ENCODE measurements at regions not wholly inside any gene's neighbourhood (a gene's known extent, or its start where the extent isn't known, plus 50 kb on each side); places are given as distances from the start of the nearest gene placed in this dataset.
"Not testable (repeated sequence)": the region's sequence is repeated elsewhere in the genome, so short reads cannot be mapped to it uniquely, and the experiment has no call there.

DNA sequence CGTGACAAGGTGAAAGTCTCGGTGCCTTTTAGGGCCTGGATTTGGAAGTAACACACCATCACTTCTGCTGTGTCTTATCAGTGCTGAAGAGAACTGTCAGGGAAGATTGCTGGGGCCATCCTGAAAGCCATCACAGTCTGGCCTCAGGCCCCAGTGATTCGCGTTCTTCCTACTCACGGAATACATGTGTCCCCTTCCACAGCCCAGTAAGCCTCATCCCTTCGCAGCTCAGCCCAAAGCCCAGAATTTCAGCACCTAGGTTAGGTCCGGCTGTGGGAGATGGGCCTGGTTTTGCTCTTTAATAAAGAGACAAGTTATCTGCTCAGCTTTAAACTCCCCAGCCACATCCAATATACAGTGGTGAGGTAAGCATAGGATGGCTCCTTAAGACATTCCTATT lies 113.0 kb upstream of the SPACA7 start:
- Histone ChIP-seq H3K36me3 (ENCODE audit: low read depth) (no peaks in the 10 kb centered on the region), H3K4me3 (no peak overlapping the region), H3K9me3 (no peaks in the 10 kb centered on the region), H3K4me1 (ENCODE audit: low read depth) (no peaks in the 10 kb centered on the region)
- DNase-seq = no peak
- TF ChIP-seq, protein P1, sequence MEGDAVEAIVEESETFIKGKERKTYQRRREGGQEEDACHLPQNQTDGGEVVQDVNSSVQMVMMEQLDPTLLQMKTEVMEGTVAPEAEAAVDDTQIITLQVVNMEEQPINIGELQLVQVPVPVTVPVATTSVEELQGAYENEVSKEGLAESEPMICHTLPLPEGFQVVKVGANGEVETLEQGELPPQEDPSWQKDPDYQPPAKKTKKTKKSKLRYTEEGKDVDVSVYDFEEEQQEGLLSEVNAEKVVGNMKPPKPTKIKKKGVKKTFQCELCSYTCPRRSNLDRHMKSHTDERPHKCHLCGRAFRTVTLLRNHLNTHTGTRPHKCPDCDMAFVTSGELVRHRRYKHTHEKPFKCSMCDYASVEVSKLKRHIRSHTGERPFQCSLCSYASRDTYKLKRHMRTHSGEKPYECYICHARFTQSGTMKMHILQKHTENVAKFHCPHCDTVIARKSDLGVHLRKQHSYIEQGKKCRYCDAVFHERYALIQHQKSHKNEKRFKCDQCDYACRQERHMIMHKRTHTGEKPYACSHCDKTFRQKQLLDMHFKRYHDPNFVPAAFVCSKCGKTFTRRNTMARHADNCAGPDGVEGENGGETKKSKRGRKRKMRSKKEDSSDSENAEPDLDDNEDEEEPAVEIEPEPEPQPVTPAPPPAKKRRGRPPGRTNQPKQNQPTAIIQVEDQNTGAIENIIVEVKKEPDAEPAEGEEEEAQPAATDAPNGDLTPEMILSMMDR (IDR thresholded peaks at IDR 0.05) = no peak
- ATAC-seq = no peak
- intact Hi-C loops (cut with DNase I, micrococcal nuclease) = no loop called here

DNA sequence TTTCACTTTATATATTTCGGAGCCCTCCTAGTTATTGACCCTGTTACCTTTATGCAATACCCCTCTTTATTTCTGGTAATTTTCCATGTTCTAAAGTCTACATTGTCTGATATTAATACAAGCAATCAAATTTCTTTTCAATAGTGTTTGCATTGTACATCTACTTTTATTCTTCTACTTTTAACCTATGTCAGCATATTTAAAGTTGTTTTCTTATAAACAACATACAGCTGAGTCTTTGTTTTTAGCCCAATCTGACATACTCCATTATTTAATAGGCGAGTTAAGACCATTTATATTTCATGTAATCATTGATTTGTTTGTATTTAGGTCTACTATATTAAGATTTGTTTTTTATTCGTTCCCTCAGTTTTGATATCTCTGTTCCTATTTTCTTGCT lies 108.5 kb upstream of the SPACA7 start:
- DNase-seq (no peak), ATAC-seq (no peak)
- Histone ChIP-seq H3K4me3 (no peak overlapping the region), H3K9me3 (no peaks in the 10 kb centered on the region), H3K36me3 (ENCODE audit: low read depth) (no peaks in the 10 kb centered on the region), H3K4me1 (ENCODE audit: low read depth) (no peaks in the 10 kb centered on the region)
- TF ChIP-seq, protein P1 (IDR thresholded peaks at IDR 0.05) = no peak
- intact Hi-C loops (cut with DNase I, micrococcal nuclease) = no loop called here

DNA sequence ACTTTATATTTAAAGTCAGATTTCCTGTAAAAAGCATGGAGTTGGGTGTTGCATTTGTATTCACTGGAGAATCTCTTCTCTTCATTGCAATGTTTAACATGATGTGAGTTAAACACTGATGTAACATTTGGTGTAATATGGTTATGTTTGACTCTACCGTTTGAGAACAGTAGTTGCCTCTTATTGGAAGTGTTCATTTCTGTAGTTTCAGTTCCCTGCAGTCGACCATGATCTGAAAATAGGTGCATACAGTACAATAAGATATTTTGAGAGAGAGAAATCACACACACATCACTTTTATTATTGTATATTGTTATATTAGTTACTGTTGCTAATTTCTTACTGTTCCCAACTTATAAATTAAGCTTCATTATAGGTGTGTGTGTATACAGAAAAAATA lies 105.2 kb upstream of the SPACA7 start:
- no peak overlapping the region for H3K4me3 ChIP-seq
- TF ChIP-seq, protein P1 (IDR thresholded peaks at IDR 0.05) = no peak
- H3K4me1 ChIP-seq (ENCODE audit: low read depth) = no peaks in the 10 kb centered on the region
- H3K36me3 ChIP-seq (ENCODE audit: low read depth) = no peaks in the 10 kb centered on the region
- DNase-seq (no peak), ATAC-seq (no peak)
- no peaks in the 10 kb centered on the region for H3K9me3 ChIP-seq
- intact Hi-C loops (cut with DNase I, micrococcal nuclease) = no loop called here

DNA sequence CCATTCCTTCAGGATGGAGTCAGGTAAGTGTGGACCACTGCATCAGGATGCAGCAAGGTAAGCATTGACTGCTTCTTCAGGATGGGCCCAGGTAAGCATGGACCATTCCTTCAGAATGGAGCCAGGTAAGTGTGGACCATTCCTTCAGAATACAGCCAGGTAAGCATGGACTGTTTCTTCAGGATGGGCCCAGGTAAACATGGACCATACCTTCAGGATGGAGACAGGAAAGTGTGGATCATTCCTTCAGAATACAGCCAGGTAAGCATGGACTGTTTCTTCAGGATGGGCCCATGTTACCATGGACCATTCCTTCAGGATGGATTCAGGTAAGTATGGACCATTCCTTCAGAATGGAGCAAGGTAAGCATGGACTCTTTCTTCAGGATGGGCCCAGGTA lies 89.4 kb upstream of the SPACA7 start:
- intact Hi-C loops (cut with DNase I, micrococcal nuclease) = not testable (repeated sequence)

DNA sequence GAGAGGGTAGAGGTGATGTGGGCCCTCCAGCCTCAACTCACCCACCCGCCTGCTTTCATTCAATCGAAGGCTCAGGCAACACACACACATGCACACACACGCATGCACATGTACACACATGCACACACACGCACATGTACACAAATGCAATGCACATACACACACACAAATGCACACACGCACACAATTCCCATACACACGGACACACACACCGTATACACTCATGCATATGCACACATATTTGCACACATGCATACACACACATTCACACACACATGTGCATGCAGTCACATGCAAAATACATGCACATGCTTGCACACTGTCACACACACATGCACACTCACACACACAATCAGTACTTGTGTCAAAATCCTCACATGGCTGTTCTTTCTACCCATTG lies 55.9 kb upstream of the SPACA7 start:
- intact Hi-C loops (cut with DNase I, micrococcal nuclease) = no loop called here
- ATAC-seq = no peak

More for the DNA sequence above, 89.4 kb upstream of the SPACA7 start:
- not testable (repeated sequence) for H3K9me3 ChIP-seq; H3K4me1 ChIP-seq (ENCODE audit: low read depth); DNase-seq; H3K36me3 ChIP-seq (ENCODE audit: low read depth); ATAC-seq; H3K4me3 ChIP-seq

DNA sequence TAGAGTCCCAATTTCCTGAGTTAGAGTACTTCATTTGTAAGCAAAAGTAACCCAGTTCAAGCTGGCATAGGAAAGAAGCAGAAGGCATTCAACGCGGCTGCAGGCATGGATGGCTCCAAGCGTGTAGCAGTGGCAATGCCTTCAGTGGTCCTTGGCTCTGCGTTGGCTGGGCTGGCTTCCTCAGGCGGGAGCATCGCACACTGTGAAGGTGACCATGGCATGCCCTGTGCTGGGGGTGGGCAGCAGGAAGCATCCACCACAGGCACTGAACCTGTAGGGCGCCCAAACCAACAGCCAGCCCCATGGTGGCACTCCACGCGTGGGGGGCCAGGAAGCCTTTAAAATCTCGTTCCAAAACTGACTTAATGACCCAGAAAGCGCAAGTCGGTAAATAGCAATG lies 53.6 kb upstream of the SPACA7 start:
- Histone ChIP-seq H3K36me3 (ENCODE audit: low read depth) (no peaks in the 10 kb centered on the region), H3K4me1 (ENCODE audit: low read depth) (no peaks in the 10 kb centered on the region), H3K4me3 (no peak overlapping the region), H3K9me3 (no peaks in the 10 kb centered on the region)
- intact Hi-C loops (cut with DNase I, micrococcal nuclease) = no loop called here
- TF ChIP-seq, protein P1 (IDR thresholded peaks at IDR 0.05) = no peak
- ATAC-seq (no peak), DNase-seq (no peak)

More for the DNA sequence above, 55.9 kb upstream of the SPACA7 start:
- Histone ChIP-seq H3K4me3 (no peak overlapping the region), H3K36me3 (ENCODE audit: low read depth) (no peaks in the 10 kb centered on the region), H3K4me1 (ENCODE audit: low read depth) (no peaks in the 10 kb centered on the region), H3K9me3 (no peaks in the 10 kb centered on the region)
- TF ChIP-seq, protein P1 (IDR thresholded peaks at IDR 0.05) = no peak
- no peak for DNase-seq
